SU-DHL-6 (cell line): ENCODE measurements at regions not wholly inside any gene's neighbourhood (a gene's known extent, or its start where the extent isn't known, plus 50 kb on each side); places are given as distances from the start of the nearest gene placed in this dataset.

Source experiments
- EZH2phosphoT487 ChIP-seq: fragments of 200-600 bp; sonication (generic), shearing (Covaris generic); conservative IDR thresholded peaks from 2 replicates; pipeline ENCODE4 v1.6.1; 2018; ENCODE audit warnings: mild to moderate bottlenecking, antibody characterized with exemption, low read length, moderate library complexity, mixed read lengths
- TF ChIP-seq, protein P1 (sequence below): fragments of 200-600 bp; sonication (generic); IDR thresholded peaks from one replicate; pipeline ENCODE4 v1.5.1; 2017; ENCODE audit warnings: antibody characterized with exemption, mild to moderate bottlenecking, low read length, moderate library complexity; ENCODE audit not compliant: insufficient read depth, poor library complexity, severe bottlenecking

DNA sequence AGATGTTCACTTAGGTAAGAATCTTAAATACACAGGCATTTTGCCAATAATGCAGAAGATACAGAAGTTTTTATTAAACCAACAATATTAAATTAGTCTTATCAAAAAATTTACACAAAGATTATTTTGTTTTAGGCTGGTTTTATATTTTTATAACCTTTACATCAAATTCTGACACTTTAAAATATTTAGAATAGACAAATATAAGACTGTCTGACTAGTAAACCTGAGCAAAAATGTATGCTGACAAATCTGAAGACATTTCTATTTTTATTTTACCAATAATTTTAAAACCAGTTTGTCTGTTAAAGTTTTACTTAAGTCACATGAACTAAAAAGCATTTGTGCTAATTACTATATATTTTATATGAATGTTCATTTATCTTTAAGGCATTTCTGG is 72.1 kb upstream of the ZNF236 start:
- TF ChIP-seq, protein P1, sequence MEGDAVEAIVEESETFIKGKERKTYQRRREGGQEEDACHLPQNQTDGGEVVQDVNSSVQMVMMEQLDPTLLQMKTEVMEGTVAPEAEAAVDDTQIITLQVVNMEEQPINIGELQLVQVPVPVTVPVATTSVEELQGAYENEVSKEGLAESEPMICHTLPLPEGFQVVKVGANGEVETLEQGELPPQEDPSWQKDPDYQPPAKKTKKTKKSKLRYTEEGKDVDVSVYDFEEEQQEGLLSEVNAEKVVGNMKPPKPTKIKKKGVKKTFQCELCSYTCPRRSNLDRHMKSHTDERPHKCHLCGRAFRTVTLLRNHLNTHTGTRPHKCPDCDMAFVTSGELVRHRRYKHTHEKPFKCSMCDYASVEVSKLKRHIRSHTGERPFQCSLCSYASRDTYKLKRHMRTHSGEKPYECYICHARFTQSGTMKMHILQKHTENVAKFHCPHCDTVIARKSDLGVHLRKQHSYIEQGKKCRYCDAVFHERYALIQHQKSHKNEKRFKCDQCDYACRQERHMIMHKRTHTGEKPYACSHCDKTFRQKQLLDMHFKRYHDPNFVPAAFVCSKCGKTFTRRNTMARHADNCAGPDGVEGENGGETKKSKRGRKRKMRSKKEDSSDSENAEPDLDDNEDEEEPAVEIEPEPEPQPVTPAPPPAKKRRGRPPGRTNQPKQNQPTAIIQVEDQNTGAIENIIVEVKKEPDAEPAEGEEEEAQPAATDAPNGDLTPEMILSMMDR: no peak
- no peak for TF ChIP-seq EZH2phosphoT487
